CD4-positive, alpha-beta memory T cell (primary cell): ENCODE measurements at regions not wholly inside any gene's neighbourhood (a gene's known extent, or its start where the extent isn't known, plus 50 kb on each side); places are given as distances from the start of the nearest gene placed in this dataset.
A peak's percentile ranks its signal among the peaks of the same experiment; 100 is the strongest.
"Not testable (repeated sequence)": the region's sequence is repeated elsewhere in the genome, so short reads cannot be mapped to it uniquely, and the experiment has no call there.

Source experiments
- CTCF ChIA-PET: fragments of 350-600 bp; sonication (Branson Sonifier 250); formaldehyde crosslinking; loops from one replicate; lab custom pipeline; 2021; ENCODE audit warnings: inconsistent platforms; ENCODE audit not compliant: partially characterized antibody; lab: Charles Lee
- POLR2A ChIA-PET: fragments of 350-600 bp; sonication (Branson Sonifier 250); formaldehyde crosslinking; loops from one replicate; lab custom pipeline; 2021; ENCODE audit not compliant: partially characterized antibody; lab: Charles Lee
- DNase-seq, 5 donors: peaks; one replicate each; pipeline versions ENCODE4 v3.0.0 to v3.0.0-alpha.2; 2020 to 2022; ENCODE audit warnings: mixed read lengths in 1 of 5
- H3K27ac ChIP-seq: one replicate; pipeline ENCODE4 v1.7.0; 2013; ENCODE audit warnings: low read depth, low read length
- H3K27me3 ChIP-seq: 2 replicates; pipeline ENCODE4 v1.7.0; 2013; ENCODE audit warnings: mild to moderate bottlenecking, low read length, moderate library complexity; ENCODE audit not compliant: insufficient read depth
- H3K36me3 ChIP-seq: 2 replicates; pipeline ENCODE4 v1.7.0; 2013; ENCODE audit warnings: mild to moderate bottlenecking, low read length, moderate library complexity; ENCODE audit not compliant: insufficient read depth
- H3K4me1 ChIP-seq: 2 replicates; pipeline ENCODE4 v1.7.0; 2013; ENCODE audit warnings: mild to moderate bottlenecking, low read length, moderate library complexity; ENCODE audit not compliant: insufficient read depth
- H3K4me3 ChIP-seq, 2 donors: one replicate each; pipeline ENCODE4 v1.7.0; 2013; ENCODE audit warnings: low read length in 2 of 2, mild to moderate bottlenecking in 1 of 2
- H3K9me3 ChIP-seq, 2 donors: one replicate each; pipeline ENCODE4 v1.7.0; 2013; ENCODE audit warnings: low read length in 2 of 2, control low read depth in 1 of 2; ENCODE audit not compliant: control insufficient read depth in 1 of 2
- H3K27ac Mint-ChIP-seq, 7 donors: one replicate each; pipeline ENCODE4 v1.8.0; 2020 to 2021; ENCODE audit warnings: mixed read lengths in 7 of 7, mild to moderate bottlenecking in 6 of 7, inconsistent platforms in 3 of 7, moderate library complexity in 3 of 7
- H3K27me3 Mint-ChIP-seq, 2 donors: one replicate each; pipeline ENCODE4 v1.8.0; 2020 to 2021; ENCODE audit warnings: mixed read lengths in 2 of 2
- H3K36me3 Mint-ChIP-seq, 2 donors: one replicate each; pipeline ENCODE4 v1.8.0; 2020 to 2021; ENCODE audit warnings: mixed read lengths in 2 of 2, inconsistent platforms in 1 of 2, mild to moderate bottlenecking in 1 of 2
- H3K4me1 Mint-ChIP-seq, 4 donors: one replicate each; pipeline ENCODE4 v1.8.0; 2020 to 2021; ENCODE audit warnings: mixed read lengths in 4 of 4, mild to moderate bottlenecking in 1 of 4
- H3K4me3 Mint-ChIP-seq, 8 donors: one replicate each; pipeline ENCODE4 v1.8.0; 2020 to 2021; ENCODE audit warnings: mixed read lengths in 8 of 8, mild to moderate bottlenecking in 7 of 8, moderate library complexity in 6 of 8, inconsistent platforms in 3 of 8
- H3K9me3 Mint-ChIP-seq, 8 donors: one replicate each; pipeline ENCODE4 v1.8.0; 2020 to 2021; ENCODE audit warnings: mixed read lengths in 8 of 8, mild to moderate bottlenecking in 5 of 8, inconsistent platforms in 3 of 8, moderate library complexity in 1 of 8
- intact Hi-C: fragments of 100-400 bp; cut with micrococcal nuclease; formaldehyde crosslinking; loops from one replicate; pipeline ENCODE4 v1.15.1; 2023

DNA sequence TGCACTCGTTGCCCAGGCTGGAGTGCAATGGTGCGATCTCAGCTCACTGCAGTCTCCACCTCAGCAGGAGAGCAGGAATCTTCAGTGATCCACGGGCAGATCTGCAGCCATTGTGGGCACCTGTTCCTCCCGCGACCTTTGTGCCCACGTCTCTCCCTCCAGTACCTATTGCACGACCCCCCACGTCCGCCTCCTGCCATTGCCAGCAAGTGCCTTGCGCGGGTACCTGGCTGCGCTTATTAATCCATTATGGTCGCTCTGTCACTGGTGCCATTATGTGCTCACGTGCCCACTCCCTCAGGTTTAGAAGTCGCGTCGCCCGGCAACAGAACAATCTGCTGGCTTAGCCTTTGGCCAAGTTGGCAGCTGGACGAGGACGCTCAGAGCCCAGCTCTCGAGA, 146.2 kb upstream of the C1QTNF3 start:
- H3K4me3 ChIP-seq, POLR2A ChIA-PET, H3K9me3 Mint-ChIP-seq, H3K36me3 ChIP-seq, DNase-seq, H3K27me3 ChIP-seq, CTCF ChIA-PET, H3K4me1 ChIP-seq, H3K27me3 Mint-ChIP-seq, intact Hi-C loops, H3K9me3 ChIP-seq, H3K4me1 Mint-ChIP-seq, H3K4me3 Mint-ChIP-seq, H3K27ac ChIP-seq: not testable (repeated sequence)
- peak overlapping the region in 1 of 7 donors; percentile 42 for H3K27ac Mint-ChIP-seq
- H3K36me3 Mint-ChIP-seq, result peaks cover 27 to 34% of the 10 kb centered on the region in 2 donors

DNA sequence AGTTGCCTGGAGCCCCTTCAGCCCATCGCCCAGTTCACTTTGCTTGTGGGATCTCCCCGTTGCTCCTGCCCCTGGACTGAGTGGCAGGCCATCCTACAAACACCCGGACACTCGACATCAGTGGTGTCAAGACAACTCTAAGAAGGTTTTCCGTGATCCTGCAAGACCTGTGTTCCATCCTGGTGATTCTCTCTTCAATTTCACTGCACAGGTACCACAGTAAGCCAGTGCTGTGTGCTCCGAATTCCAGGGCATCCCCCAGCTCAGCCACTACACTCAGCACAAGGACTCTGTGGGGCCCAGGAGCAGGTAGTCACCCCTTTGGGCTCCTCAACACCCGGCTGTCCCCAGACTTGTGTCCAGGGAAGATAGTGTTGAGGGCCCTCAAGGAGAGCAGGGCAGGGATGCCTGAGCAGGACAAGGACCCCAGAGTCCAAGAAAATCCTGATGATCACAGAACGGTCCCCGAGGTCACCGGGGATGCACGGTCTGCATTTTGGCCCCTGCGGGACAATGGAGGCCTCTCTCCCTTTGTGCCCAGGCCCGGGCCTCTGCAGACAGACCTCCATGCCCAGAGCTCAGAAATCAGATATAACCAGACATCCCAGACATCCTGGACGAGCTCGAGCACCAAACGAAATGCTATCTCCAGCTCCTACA, 146.9 kb upstream of the C1QTNF3 start:
- peaks cover 27 to 34% of the 10 kb centered on the region in 2 donors for H3K36me3 Mint-ChIP-seq
- H3K9me3 Mint-ChIP-seq, H3K4me3 ChIP-seq, H3K36me3 ChIP-seq, H3K4me1 ChIP-seq, H3K4me3 Mint-ChIP-seq, H3K27ac ChIP-seq, DNase-seq, POLR2A ChIA-PET, H3K27me3 ChIP-seq, H3K9me3 ChIP-seq, H3K27me3 Mint-ChIP-seq, H3K4me1 Mint-ChIP-seq, CTCF ChIA-PET, intact Hi-C loops: not testable (repeated sequence)
- H3K27ac Mint-ChIP-seq, result peak overlapping the region in 2 of 7 donors; percentile 3 to 56

DNA sequence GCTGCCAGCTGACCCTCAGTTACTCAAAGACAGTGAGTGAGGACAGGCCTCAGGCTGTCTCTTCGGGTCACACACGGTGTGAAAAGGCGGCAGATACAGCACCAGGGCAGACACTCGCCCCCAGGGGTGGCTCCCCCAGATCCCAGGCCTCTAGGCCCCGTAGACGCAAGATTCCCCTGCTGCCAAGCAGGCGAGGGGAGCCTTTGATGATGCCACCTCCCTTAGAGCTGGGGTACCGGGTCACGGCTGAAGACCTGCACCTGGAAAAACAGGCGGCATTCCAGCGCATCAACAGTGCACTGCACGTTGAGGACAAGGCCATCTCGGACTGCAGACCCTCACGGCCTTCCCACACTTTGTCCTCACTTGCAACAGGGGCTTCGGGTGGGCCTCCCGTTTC, 147.5 kb upstream of the C1QTNF3 start:
- H3K9me3 ChIP-seq, H3K27ac ChIP-seq, H3K4me3 Mint-ChIP-seq, H3K4me1 ChIP-seq, H3K27ac Mint-ChIP-seq, H3K27me3 Mint-ChIP-seq, intact Hi-C loops, H3K4me1 Mint-ChIP-seq, H3K36me3 ChIP-seq, CTCF ChIA-PET, H3K9me3 Mint-ChIP-seq, H3K27me3 ChIP-seq, H3K4me3 ChIP-seq, POLR2A ChIA-PET: not testable (repeated sequence)
- peaks cover 27 to 34% of the 10 kb centered on the region in 2 donors for H3K36me3 Mint-ChIP-seq
- peak in 1 of 5 donors; percentile 37 for DNase-seq

DNA sequence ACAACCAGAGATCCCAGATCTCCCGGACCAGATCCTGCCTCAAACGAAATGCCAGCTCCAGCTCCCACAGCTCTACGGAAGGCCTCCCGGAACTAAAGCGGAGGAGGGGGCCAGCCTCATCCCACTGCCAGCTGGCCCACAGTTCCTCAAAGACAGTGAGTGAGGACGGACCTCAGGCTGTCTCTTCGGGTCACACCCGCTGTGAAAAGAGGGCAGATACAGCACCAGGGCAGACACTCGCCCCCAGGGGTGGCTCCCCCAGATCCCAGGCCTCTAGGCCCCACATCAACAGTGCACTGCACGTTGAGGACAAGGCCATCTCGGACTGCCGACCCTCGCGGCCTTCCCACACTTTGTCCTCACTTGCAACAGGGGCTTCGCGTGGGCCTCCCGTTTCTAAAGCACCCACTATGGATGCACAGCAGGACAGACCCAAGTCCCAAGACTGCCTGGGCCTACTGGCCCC, 148.3 kb upstream of the C1QTNF3 start:
- H3K4me3 ChIP-seq, POLR2A ChIA-PET, CTCF ChIA-PET, H3K4me3 Mint-ChIP-seq, H3K9me3 Mint-ChIP-seq, H3K4me1 Mint-ChIP-seq, H3K4me1 ChIP-seq, intact Hi-C loops, H3K36me3 ChIP-seq, H3K27ac ChIP-seq, H3K27me3 ChIP-seq, H3K27me3 Mint-ChIP-seq, H3K9me3 ChIP-seq: not testable (repeated sequence)
- Mint-ChIP-seq H3K36me3 (peaks cover 26 to 34% of the 10 kb centered on the region in 2 donors), H3K27ac (peak overlapping the region in 3 of 7 donors; percentile 0 to 34 (median 10))
- peak in 2 of 5 donors; percentile 12 to 39 for DNase-seq

DNA sequence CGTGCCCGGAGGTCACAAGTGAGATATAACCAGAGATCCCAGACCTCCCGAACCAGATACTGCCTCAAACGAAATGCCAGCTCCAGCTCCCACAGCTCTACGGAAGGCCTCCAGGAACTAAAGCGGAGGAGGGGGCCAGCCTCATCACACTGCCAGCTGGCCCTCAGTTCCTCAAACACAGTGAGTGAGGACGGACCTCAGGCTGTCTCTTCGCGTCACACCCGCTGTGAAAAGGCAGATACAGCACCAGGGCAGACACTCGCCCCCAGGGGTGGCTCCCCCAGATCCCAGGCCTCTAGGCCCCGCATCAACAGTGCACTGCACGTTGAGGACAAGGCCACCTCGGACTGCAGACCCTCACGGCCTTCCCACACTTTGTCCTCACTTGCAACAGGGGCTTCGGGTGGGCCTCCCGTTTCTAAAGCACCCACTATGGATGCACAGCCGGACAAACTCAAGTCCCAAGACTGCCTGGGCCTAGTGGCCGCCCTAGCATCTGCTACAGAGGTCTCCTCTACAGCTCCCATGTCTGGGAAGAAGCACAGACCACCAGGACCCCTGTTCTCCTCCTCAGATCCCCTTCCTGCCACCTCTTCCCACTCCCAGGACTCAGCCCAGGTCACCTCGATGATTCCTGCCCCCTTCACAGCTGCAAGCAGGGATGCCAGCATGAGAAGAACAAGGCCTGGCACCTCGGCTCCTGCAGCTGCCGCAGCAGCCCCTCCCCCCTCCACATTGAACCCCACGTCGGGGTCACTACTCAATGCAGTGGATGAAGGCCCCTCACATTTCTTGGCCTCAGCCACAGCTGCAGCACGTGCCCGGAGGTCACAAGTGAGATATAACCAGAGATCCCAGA, 149.3 kb upstream of the C1QTNF3 start:
- POLR2A ChIA-PET, H3K4me1 ChIP-seq, H3K9me3 Mint-ChIP-seq, H3K9me3 ChIP-seq, H3K27ac ChIP-seq, H3K4me3 Mint-ChIP-seq, H3K4me1 Mint-ChIP-seq, intact Hi-C loops, DNase-seq, H3K4me3 ChIP-seq, CTCF ChIA-PET, H3K36me3 ChIP-seq, H3K27me3 Mint-ChIP-seq, H3K27me3 ChIP-seq: not testable (repeated sequence)
- peak overlapping the region in 6 of 7 donors; percentile 1 to 50 (median 14) for H3K27ac Mint-ChIP-seq
- peaks cover 26 to 34% of the 10 kb centered on the region in 2 donors for H3K36me3 Mint-ChIP-seq

DNA sequence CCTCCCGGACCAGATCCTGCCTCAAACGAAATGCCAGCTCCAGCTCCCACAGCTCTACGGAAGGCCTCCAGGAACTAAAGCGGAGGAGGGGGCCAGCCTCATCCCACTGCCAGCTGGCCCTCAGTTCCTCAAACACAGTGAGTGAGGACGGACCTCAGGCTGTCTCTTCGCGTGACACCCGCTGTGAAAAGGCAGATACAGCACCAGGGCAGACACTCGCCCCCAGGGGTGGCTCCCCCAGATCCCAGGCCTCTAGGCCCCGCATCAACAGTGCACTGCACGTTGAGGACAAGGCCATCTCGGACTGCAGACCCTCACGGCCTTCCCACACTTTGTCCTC, 149.9 kb upstream of the C1QTNF3 start:
- CTCF ChIA-PET, H3K27me3 ChIP-seq, H3K9me3 ChIP-seq, POLR2A ChIA-PET, H3K4me1 ChIP-seq, H3K27me3 Mint-ChIP-seq, H3K36me3 ChIP-seq, H3K4me3 Mint-ChIP-seq, H3K4me3 ChIP-seq, H3K27ac ChIP-seq, intact Hi-C loops, H3K4me1 Mint-ChIP-seq, H3K9me3 Mint-ChIP-seq, DNase-seq: not testable (repeated sequence)
- Mint-ChIP-seq H3K36me3 (peaks cover 25 to 34% of the 10 kb centered on the region in 2 donors), H3K27ac (peak overlapping the region in 3 of 7 donors; percentile 2 to 50 (median 26))

DNA sequence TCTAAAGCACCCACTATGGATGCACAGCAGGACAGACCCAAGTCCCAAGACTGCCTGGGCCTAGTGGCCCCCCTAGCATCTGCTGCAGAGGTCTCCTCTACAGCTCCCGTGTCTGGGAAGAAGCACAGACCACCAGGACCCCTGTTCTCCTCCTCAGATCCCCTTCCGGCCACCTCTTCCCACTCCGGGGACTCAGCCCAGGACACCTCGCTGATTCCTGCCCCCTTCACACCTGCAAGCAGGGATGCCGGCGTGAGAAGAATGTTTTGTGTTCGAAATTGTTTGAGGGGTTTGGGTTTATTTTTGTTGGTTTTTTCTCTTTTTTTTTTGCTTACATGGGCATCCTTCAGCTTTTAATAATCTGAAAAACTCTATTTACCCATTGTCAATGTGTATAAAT, 150.3 kb upstream of the C1QTNF3 start:
- Mint-ChIP-seq H3K36me3 (peaks cover 23 to 34% of the 10 kb centered on the region in 2 donors), H3K27ac (peak overlapping the region in 2 of 7 donors; percentile 9 to 14)
- POLR2A ChIA-PET, H3K4me1 Mint-ChIP-seq, H3K36me3 ChIP-seq, H3K27me3 Mint-ChIP-seq, H3K4me3 Mint-ChIP-seq, DNase-seq, intact Hi-C loops, H3K27ac ChIP-seq, H3K9me3 Mint-ChIP-seq, H3K9me3 ChIP-seq, H3K4me3 ChIP-seq, H3K4me1 ChIP-seq, H3K27me3 ChIP-seq, CTCF ChIA-PET: not testable (repeated sequence)
